T-cell (primary cell): ENCODE measurements at regions not wholly inside any gene's neighbourhood (a gene's known extent, or its start where the extent isn't known, plus 50 kb on each side); places are given as distances from the start of the nearest gene placed in this dataset.

Experiments used
- ATAC-seq, 4 experiments: fragments of 200-7000 bp in 3 of 4; fragments of 150-1000 bp in 1 of 4; cut with Tn5 transposase; replicated peaks in 1 of 4; 1 replicate in 3 of 4; 2 replicates in 1 of 4; pipeline ENCODE4 v1.10.0; 2021; ENCODE audit warnings: moderate library complexity in 3 of 4, mild to moderate bottlenecking in 2 of 4, moderate number of reproducible peaks in 1 of 4
- CTCF ChIA-PET, 2 donors: fragments of 300-600 bp; sonication (Branson Sonifier 250); formaldehyde crosslinking; loops; one replicate each; lab custom pipeline; 2022; ENCODE audit warnings: antibody characterized with exemption in 2 of 2; lab: Charles Lee
- POLR2A ChIA-PET, 2 donors: fragments of 300-600 bp; sonication (Branson Sonifier 250); formaldehyde crosslinking; loops; one replicate each; lab custom pipeline; 2022; ENCODE audit warnings: antibody characterized with exemption in 2 of 2; lab: Charles Lee
- DNase-seq, 35 experiments: peaks; one replicate each; pipeline versions ENCODE4 v3.0.0 to v3.0.0-alpha.2; 2013 to 2023
- H3K27ac ChIP-seq: one replicate; pipeline ENCODE4 v1.5.1; 2013; ENCODE audit warnings: low read length
- H3K27me3 ChIP-seq, 2 experiments: replicated peaks in 1 of 2; 1 replicate in 1 of 2; 2 replicates in 1 of 2; pipeline versions ENCODE4 v1.6.1 to v1.7.0; 2013; ENCODE audit warnings: low read length in 1 of 2, mixed read lengths in 1 of 2; ENCODE audit not compliant: control insufficient read depth in 2 of 2, insufficient read depth in 2 of 2; ENCODE audit errors: extremely low read depth in 1 of 2
- H3K36me3 ChIP-seq, 2 donors: 1 replicate in 1 of 2; 2 replicates in 1 of 2; pipeline versions ENCODE4 v1.6.1 to v1.7.0; 2013; ENCODE audit warnings: low read length in 1 of 2; ENCODE audit not compliant: control insufficient read depth in 2 of 2, insufficient read depth in 1 of 2; ENCODE audit errors: extremely low read depth in 1 of 2
- H3K4me1 ChIP-seq, 2 experiments: 1 replicate in 1 of 2; 2 replicates in 1 of 2; pipeline versions ENCODE4 v1.6.1 to v1.7.0; 2013; ENCODE audit warnings: low read length in 2 of 2, mixed read lengths in 1 of 2; ENCODE audit not compliant: insufficient read depth in 2 of 2, control insufficient read depth in 1 of 2; ENCODE audit errors: extremely low read depth in 1 of 2
- H3K4me3 ChIP-seq, 2 donors: 1 replicate in 1 of 2; 2 replicates in 1 of 2; pipeline versions ENCODE4 v1.5.1 to v1.7.0; 2013; ENCODE audit warnings: mild to moderate bottlenecking in 2 of 2, low read length in 1 of 2, moderate library complexity in 1 of 2; ENCODE audit not compliant: control insufficient read depth in 1 of 2; ENCODE audit errors: extremely low read depth in 1 of 2
- H3K9me3 ChIP-seq: 2 replicates; pipeline ENCODE4 v1.7.0; 2013
- H3K27ac Mint-ChIP-seq, 2 donors: one replicate each; pipeline ENCODE4 v1.8.0; 2020 to 2021; ENCODE audit warnings: mild to moderate bottlenecking in 2 of 2, mixed read lengths in 2 of 2
- H3K27me3 Mint-ChIP-seq, 2 donors: one replicate each; pipeline ENCODE4 v1.8.0; 2021 to 2022; ENCODE audit warnings: mixed read lengths in 2 of 2
- H3K36me3 Mint-ChIP-seq: one replicate; pipeline ENCODE4 v1.8.0; 2021; ENCODE audit warnings: mixed read lengths
- H3K4me1 Mint-ChIP-seq, 3 donors: one replicate each; pipeline ENCODE4 v1.8.0; 2020 to 2022; ENCODE audit warnings: mixed read lengths in 3 of 3, mild to moderate bottlenecking in 1 of 3
- H3K4me3 Mint-ChIP-seq, 3 donors: one replicate each; pipeline ENCODE4 v1.8.0; 2020 to 2022; ENCODE audit warnings: mild to moderate bottlenecking in 3 of 3, mixed read lengths in 3 of 3, moderate library complexity in 3 of 3
- H3K9me3 Mint-ChIP-seq, 3 donors: one replicate each; pipeline ENCODE4 v1.8.0; 2020 to 2022; ENCODE audit warnings: mixed read lengths in 3 of 3
- WGBS: methylation state at CpG from one replicate; pipeline ENCODE4 v1.1.5; 2013; ENCODE audit warnings: missing lambda C conversion rate; ENCODE audit not compliant: insufficient coverage; 5-methylcytosine and 5-hydroxymethylcytosine counted together

- DNase-seq (no peak), ATAC-seq (no peak)
- Mint-ChIP-seq H3K4me1 (no peaks in the 10 kb centered on the region), H3K27me3 (peaks cover 0 to 28% of the 10 kb centered on the region in 2 donors), H3K27ac (no peak overlapping the region), H3K4me3 (no peak overlapping the region), H3K9me3 (no peaks in the 10 kb centered on the region), H3K36me3 (no peaks in the 10 kb centered on the region)
- Histone ChIP-seq H3K4me3 (no peak overlapping the region), H3K9me3 (no peaks in the 10 kb centered on the region), H3K27me3 (no peaks in the 10 kb centered on the region), H3K27ac (no peak overlapping the region), H3K4me1 (no peaks in the 10 kb centered on the region), H3K36me3 (no peaks in the 10 kb centered on the region)
- ChIA-PET CTCF (no interaction called here), POLR2A (no interaction called here)
Observed at GRCh38 chrX:138923805-138924204, 212.3 kb upstream of the FGF13 start.

- POLR2A ChIA-PET: no interaction called here
- Histone ChIP-seq H3K4me1 (no peaks in the 10 kb centered on the region), H3K36me3 (no peaks in the 10 kb centered on the region), H3K27ac (no peak overlapping the region), H3K4me3 (no peak overlapping the region), H3K27me3 (no peaks in the 10 kb centered on the region), H3K9me3 (no peaks in the 10 kb centered on the region)
- H3K27me3 Mint-ChIP-seq: peaks cover 0 to 25% of the 10 kb centered on the region in 2 donors
- CTCF ChIA-PET: no interaction called here
- no peak overlapping the region for H3K4me3 Mint-ChIP-seq
- no peak for ATAC-seq
- H3K27ac Mint-ChIP-seq: no peak overlapping the region
- H3K36me3 Mint-ChIP-seq: no peaks in the 10 kb centered on the region
- WGBS: no CpG with 5 or more reads among the region's 2 CpGs
- H3K9me3 Mint-ChIP-seq: no peaks in the 10 kb centered on the region
- no peaks in the 10 kb centered on the region for H3K4me1 Mint-ChIP-seq
- no peak for DNase-seq
Observed at GRCh38 chrX:138921031-138921430, 209.5 kb upstream of the FGF13 start.

GRCh38 chrX:138917781-138918180, 206.3 kb upstream of the FGF13 start:
- no peaks in the 10 kb centered on the region for H3K36me3 Mint-ChIP-seq
- no CpG with 5 or more reads among the region's 2 CpGs for WGBS
- H3K4me1 Mint-ChIP-seq: no peaks in the 10 kb centered on the region
- no peak overlapping the region for H3K27ac Mint-ChIP-seq
- Histone ChIP-seq H3K36me3 (no peaks in the 10 kb centered on the region), H3K9me3 (no peaks in the 10 kb centered on the region), H3K27me3 (no peaks in the 10 kb centered on the region), H3K4me3 (no peak overlapping the region), H3K27ac (no peak overlapping the region), H3K4me1 (no peaks in the 10 kb centered on the region)
- DNase-seq (no peak), ATAC-seq (no peak)
- H3K27me3 Mint-ChIP-seq: peaks cover 0 to 26% of the 10 kb centered on the region in 2 donors
- no peak overlapping the region for H3K4me3 Mint-ChIP-seq
- no peaks in the 10 kb centered on the region for H3K9me3 Mint-ChIP-seq
- POLR2A ChIA-PET: no interaction called here
- CTCF ChIA-PET: no interaction called here

- H3K4me3 ChIP-seq: no peak overlapping the region
- Mint-ChIP-seq H3K4me1 (no peaks in the 10 kb centered on the region), H3K27ac (no peak overlapping the region), H3K9me3 (no peaks in the 10 kb centered on the region), H3K36me3 (no peaks in the 10 kb centered on the region), H3K4me3 (no peak overlapping the region), H3K27me3 (peaks cover 0 to 17% of the 10 kb centered on the region in 2 donors)
- ATAC-seq (no peak), DNase-seq (no peak)
- no peaks in the 10 kb centered on the region for H3K4me1 ChIP-seq
- POLR2A ChIA-PET: no interaction called here
- H3K27me3 ChIP-seq: no peaks in the 10 kb centered on the region
- no peaks in the 10 kb centered on the region for H3K9me3 ChIP-seq
- H3K27ac ChIP-seq: no peak overlapping the region
- CTCF ChIA-PET: no interaction called here
- no peaks in the 10 kb centered on the region for H3K36me3 ChIP-seq
Observed at GRCh38 chrX:138914767-138915166, 203.2 kb upstream of the FGF13 start.

GRCh38 chrX:138908577-138908976, 197.1 kb upstream of the FGF13 start:
- POLR2A ChIA-PET: no interaction called here
- DNase-seq (no peak), ATAC-seq (no peak)
- Mint-ChIP-seq H3K27ac (no peak overlapping the region), H3K4me1 (no peaks in the 10 kb centered on the region), H3K4me3 (no peak overlapping the region), H3K9me3 (no peaks in the 10 kb centered on the region), H3K27me3 (peaks cover 0 to 12% of the 10 kb centered on the region in 2 donors), H3K36me3 (no peaks in the 10 kb centered on the region)
- CTCF ChIA-PET: no interaction called here
- no CpG with 5 or more reads among the region's 2 CpGs for WGBS
- Histone ChIP-seq H3K4me1 (no peaks in the 10 kb centered on the region), H3K36me3 (no peaks in the 10 kb centered on the region), H3K9me3 (no peaks in the 10 kb centered on the region), H3K27me3 (no peaks in the 10 kb centered on the region), H3K4me3 (no peak overlapping the region), H3K27ac (no peak overlapping the region)

- Histone ChIP-seq H3K27ac (no peak overlapping the region), H3K4me3 (no peak overlapping the region), H3K9me3 (no peaks in the 10 kb centered on the region), H3K36me3 (no peaks in the 10 kb centered on the region), H3K4me1 (no peaks in the 10 kb centered on the region), H3K27me3 (no peaks in the 10 kb centered on the region)
- no peaks in the 10 kb centered on the region for H3K36me3 Mint-ChIP-seq
- CTCF ChIA-PET: no interaction called here
- H3K9me3 Mint-ChIP-seq: no peaks in the 10 kb centered on the region
- H3K4me1 Mint-ChIP-seq: no peaks in the 10 kb centered on the region
- no peak overlapping the region for H3K4me3 Mint-ChIP-seq
- ATAC-seq (no peak), DNase-seq (no peak)
- peaks cover 0 to 10% of the 10 kb centered on the region in 2 donors for H3K27me3 Mint-ChIP-seq
- POLR2A ChIA-PET: no interaction called here
- WGBS: no CpG with 5 or more reads among the region's 6 CpGs
- H3K27ac Mint-ChIP-seq: no peak overlapping the region
Observed at GRCh38 chrX:138897621-138898492, 186.3 kb upstream of the FGF13 start.

GRCh38 chrX:138890491-138890890, 179.0 kb upstream of the FGF13 start:
- Histone ChIP-seq H3K9me3 (no peaks in the 10 kb centered on the region), H3K36me3 (no peaks in the 10 kb centered on the region), H3K27me3 (no peaks in the 10 kb centered on the region), H3K4me1 (no peaks in the 10 kb centered on the region), H3K4me3 (no peak overlapping the region), H3K27ac (no peak overlapping the region)
- no peak for ATAC-seq
- Mint-ChIP-seq H3K36me3 (no peaks in the 10 kb centered on the region), H3K4me3 (no peak overlapping the region), H3K27ac (no peak overlapping the region), H3K9me3 (peaks cover 0 to 9% (median 0%) of the 10 kb centered on the region in 3 donors), H3K27me3 (peaks cover 0 to 18% of the 10 kb centered on the region in 2 donors), H3K4me1 (no peaks in the 10 kb centered on the region)
- ChIA-PET POLR2A (no interaction called here), CTCF (no interaction called here)
- DNase-seq: no peak
